ENCODE measurements at regions not wholly inside any gene's neighbourhood (a gene's known extent, or its start where the extent isn't known, plus 50 kb on each side); places are given as distances from the start of the nearest gene placed in this dataset.

GRCh38 chr9:86846656-86847055 lies 100.7 kb downstream of the GAS1 start:
- H3K79me1 ChIP-seq (ENCODE audit: low read depth in 1 of 2, low read length in 2 of 2), result no peaks in the 10 kb centered on the region
- no peaks in the 10 kb centered on the region for H3K9me3 ChIP-seq (ENCODE audit: control insufficient read depth, insufficient read depth, low read length)
- H3K56ac ChIP-seq (ENCODE audit: extremely low read depth, insufficient read depth, low read length), result no peak overlapping the region
- no peak for TF ChIP-seq RAD21 (IDR thresholded peaks at IDR 0.05; ENCODE audit: low read length)
- no peak for TF ChIP-seq CHD1 (IDR thresholded peaks at IDR 0.05; ENCODE audit: low read depth, low read length)
- no peak for TF ChIP-seq MAFK (IDR thresholded peaks at IDR 0.05; ENCODE audit: low read depth, low read length)
- H3K27me3 ChIP-seq (ENCODE audit: control insufficient read depth, insufficient read depth, low read length), result no peaks in the 10 kb centered on the region; the same call in 1 of the 2 replicates
- no peaks in the 10 kb centered on the region; the same call in 1 of the 2 replicates for H3K9me1 ChIP-seq (ENCODE audit: insufficient read depth, low read length)
- no peak overlapping the region for H2BK20ac ChIP-seq (ENCODE audit: low read depth, low read length)
- H3K4ac ChIP-seq (ENCODE audit: low read depth, low read length), result no peak overlapping the region
- H4K20me1 ChIP-seq (ENCODE audit: insufficient read depth, low read length), result no peaks in the 10 kb centered on the region
- H4K5ac ChIP-seq (ENCODE audit: low read depth, low read length), result peak overlapping the region; percentile 42; the same call in 1 of the 2 replicates
- ATAC-seq (ENCODE audit: low read depth), result peak; percentile 83
- peak overlapping the region; percentile 53; the same call in 1 of the 2 replicates for H3K18ac ChIP-seq (ENCODE audit: low read depth, low read length)
- H4K8ac ChIP-seq (ENCODE audit: low read depth in 2 of 2, low read length in 2 of 2), result no peak overlapping the region
- in situ Hi-C loops (cut with MboI; ENCODE audit: low sequenced_read_pairs) (no loop called here), intact Hi-C loops (cut with micrococcal nuclease) (no loop called here), dilution Hi-C loops (cut with HindIII; ENCODE audit: low sequenced_read_pairs, unreplicated experiment) (no loop called here)
- no TSS peak for BruUV-seq (replicated peaks)
- H4K91ac ChIP-seq (ENCODE audit: insufficient read depth, low read depth, low read length), result no peak overlapping the region
- H3K27ac ChIP-seq (ENCODE audit: insufficient read depth, low read length), result peak overlapping the region; percentile 36; the same call in 1 of the 2 replicates
- ChIA-PET CTCF (no interaction called here), POLR2A (ENCODE audit: unreplicated experiment) (no interaction called here)
- H3K4me3 ChIP-seq (ENCODE audit: insufficient read depth, low read depth, low read length), result no peak overlapping the region
- H3K36me3 ChIP-seq (ENCODE audit: control insufficient read depth, insufficient read depth, low read length), result no peaks in the 10 kb centered on the region
- no peak overlapping the region for H3K9ac ChIP-seq (ENCODE audit: low read depth, low read length)
- no peak overlapping the region for H3K4me2 ChIP-seq (ENCODE audit: low read depth, low read length)
- 48% methylated on average over 2 of the region's 5 CpGs; no CpG with 5 or more reads in 1 of the 2 experiments for WGBS, 2 experiments (ENCODE audit: extremely low coverage in 2 of 2, insufficient read length in 1 of 2)
- H3K14ac ChIP-seq (replicated peaks; ENCODE audit: low read depth, low read length), result no peak overlapping the region
- H2BK5ac ChIP-seq (ENCODE audit: low read depth, low read length, poor library complexity, severe bottlenecking), result no peak overlapping the region
- no peak overlapping the region for H3K23ac ChIP-seq (ENCODE audit: low read depth, low read length)
- no peak overlapping the region for H2AK5ac ChIP-seq (ENCODE audit: low read depth, low read length)
- 0 out of 3 replicates have a peak overlapping the region, but pooled peaks have one; percentile 20 for H2BK15ac ChIP-seq (ENCODE audit: low read depth, low read length)
- H2BK120ac ChIP-seq (ENCODE audit: low read depth, low read length), result no peak overlapping the region
- peak; percentile 65 for DNase-seq
- H2AFZ ChIP-seq (replicated peaks; ENCODE audit: low read length, poor library complexity), result peak overlapping the region; percentile 61
- H2AK9ac ChIP-seq (replicated peaks; ENCODE audit: low read depth, low read length, poor library complexity), result no peak overlapping the region
- H3K4me1 ChIP-seq (ENCODE audit: control insufficient read depth, insufficient read depth, low read length), result peaks cover 3% of the 10 kb centered on the region; the same call in 1 of the 2 replicates
